ENCODE measurements at regions not wholly inside any gene's neighbourhood (a gene's known extent, or its start where the extent isn't known, plus 50 kb on each side); places are given as distances from the start of the nearest gene placed in this dataset.

GRCh38 chr4:111499706-111500105 lies 645.5 kb upstream of the FAM241A start:
- no peak for TF ChIP-seq POLR2A (IDR thresholded peaks at IDR 0.05; ENCODE audit: low read length)
- no peak for TF ChIP-seq MAZ (IDR thresholded peaks at IDR 0.05; ENCODE audit: borderline replicate concordance, low read depth, low read length)
- no peak for TF ChIP-seq CTCF (IDR thresholded peaks at IDR 0.05)
- TF ChIP-seq SMC3 (IDR thresholded peaks at IDR 0.05), result no peak
- TF ChIP-seq EP300 (IDR thresholded peaks at IDR 0.05), result no peak
- no peak for TF ChIP-seq JUNB (IDR thresholded peaks at IDR 0.05)
- TF ChIP-seq JUN (IDR thresholded peaks at IDR 0.05), result no peak
- TF ChIP-seq MYC (IDR thresholded peaks at IDR 0.05; ENCODE audit: borderline replicate concordance, low read length), result no peak
- TF ChIP-seq ZFP36 (IDR thresholded peaks at IDR 0.05; ENCODE audit: borderline replicate concordance, partially characterized antibody), result no peak
- TF ChIP-seq RARB (CRISPR knock-in tag; IDR thresholded peaks at IDR 0.05), result no peak
- no peak for TF ChIP-seq RAD21 (conservative IDR thresholded peaks at IDR 0.05 in 1 of 2, IDR thresholded peaks at IDR 0.05 in 1 of 2)
- TF ChIP-seq, protein P1, sequence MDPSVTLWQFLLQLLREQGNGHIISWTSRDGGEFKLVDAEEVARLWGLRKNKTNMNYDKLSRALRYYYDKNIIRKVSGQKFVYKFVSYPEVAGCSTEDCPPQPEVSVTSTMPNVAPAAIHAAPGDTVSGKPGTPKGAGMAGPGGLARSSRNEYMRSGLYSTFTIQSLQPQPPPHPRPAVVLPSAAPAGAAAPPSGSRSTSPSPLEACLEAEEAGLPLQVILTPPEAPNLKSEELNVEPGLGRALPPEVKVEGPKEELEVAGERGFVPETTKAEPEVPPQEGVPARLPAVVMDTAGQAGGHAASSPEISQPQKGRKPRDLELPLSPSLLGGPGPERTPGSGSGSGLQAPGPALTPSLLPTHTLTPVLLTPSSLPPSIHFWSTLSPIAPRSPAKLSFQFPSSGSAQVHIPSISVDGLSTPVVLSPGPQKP (IDR thresholded peaks at IDR 0.05; ENCODE audit: low read depth, low read length), result no peak
